ENCODE measurements at regions not wholly inside any gene's neighbourhood (a gene's known extent, or its start where the extent isn't known, plus 50 kb on each side); places are given as distances from the start of the nearest gene placed in this dataset.

- H3K4me3 Mint-ChIP-seq (ENCODE audit: unreplicated experiment) = no peak overlapping the region
- no peak for DNase-seq (ENCODE audit: unreplicated experiment)
- peaks cover 5% of the 10 kb centered on the region for H3K4me1 Mint-ChIP-seq (ENCODE audit: insufficient read depth, unreplicated experiment)
- intact Hi-C loops (cut with micrococcal nuclease) = no loop called here
- no peak for TF ChIP-seq CTCF (IDR thresholded peaks at IDR 0.05; ENCODE audit: unreplicated experiment)
- ChIA-PET POLR2A (interaction anchor here (1.0 kb wide), 1 partner anchor 12 kb away, joined by 4 read pairs; no protein-coding TSS in a partner anchor), CTCF (interaction anchor here (0.6 kb wide), 1 partner anchor 23 kb away, joined by 3 read pairs; no protein-coding TSS in a partner anchor)
- H3K9me3 Mint-ChIP-seq (ENCODE audit: unreplicated experiment) = no peaks in the 10 kb centered on the region
- no peaks in the 10 kb centered on the region for H3K36me3 Mint-ChIP-seq (ENCODE audit: insufficient read depth, unreplicated experiment)
- no peaks in the 10 kb centered on the region for H3K27me3 Mint-ChIP-seq (ENCODE audit: insufficient read depth, unreplicated experiment)
- BruUV-seq (replicated peaks) = no TSS peak
- no peak overlapping the region for H3K27ac Mint-ChIP-seq (ENCODE audit: low read depth, unreplicated experiment)
These were observed 164.2 kb upstream of the ITGB1 start for GRCh38 chr10:33122014-33122809.

DNA sequence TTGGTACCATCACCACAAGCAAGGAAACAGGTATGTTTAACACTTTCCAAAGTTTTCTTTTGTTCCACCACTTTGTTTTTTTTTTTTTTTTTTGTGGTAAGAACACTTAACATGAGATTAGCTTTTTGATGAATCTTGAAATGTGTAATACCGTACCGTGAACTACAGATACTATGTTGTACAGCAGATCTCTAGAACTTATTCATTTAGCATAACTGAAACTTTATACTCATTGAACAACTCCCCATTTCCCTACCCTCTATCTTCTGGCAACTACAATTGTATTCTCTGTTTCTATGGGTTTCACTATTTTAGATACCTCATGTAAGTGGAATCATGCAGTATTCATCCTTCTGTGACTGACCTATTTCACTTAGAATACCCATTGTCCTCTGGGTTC, 162.7 kb upstream of the ITGB1 start:
- BruUV-seq (replicated peaks) = no TSS peak
- CTCF ChIA-PET = interaction anchor here (0.5 kb wide), 1 partner anchor 87 kb away, joined by 3 read pairs; no protein-coding TSS in a partner anchor
- no peak for TF ChIP-seq CTCF (IDR thresholded peaks at IDR 0.05; ENCODE audit: unreplicated experiment)
- POLR2A ChIA-PET = no interaction called here
- intact Hi-C loops (cut with micrococcal nuclease) = no loop called here
- no peak overlapping the region for H3K4me3 Mint-ChIP-seq (ENCODE audit: unreplicated experiment)
- no peak overlapping the region for H3K27ac Mint-ChIP-seq (ENCODE audit: low read depth, unreplicated experiment)
- H3K36me3 Mint-ChIP-seq (ENCODE audit: insufficient read depth, unreplicated experiment) = no peaks in the 10 kb centered on the region
- peaks cover 2% of the 10 kb centered on the region for H3K4me1 Mint-ChIP-seq (ENCODE audit: insufficient read depth, unreplicated experiment)
- DNase-seq (ENCODE audit: unreplicated experiment) = no peak
- no peaks in the 10 kb centered on the region for H3K27me3 Mint-ChIP-seq (ENCODE audit: insufficient read depth, unreplicated experiment)
- no peaks in the 10 kb centered on the region for H3K9me3 Mint-ChIP-seq (ENCODE audit: unreplicated experiment)

DNA sequence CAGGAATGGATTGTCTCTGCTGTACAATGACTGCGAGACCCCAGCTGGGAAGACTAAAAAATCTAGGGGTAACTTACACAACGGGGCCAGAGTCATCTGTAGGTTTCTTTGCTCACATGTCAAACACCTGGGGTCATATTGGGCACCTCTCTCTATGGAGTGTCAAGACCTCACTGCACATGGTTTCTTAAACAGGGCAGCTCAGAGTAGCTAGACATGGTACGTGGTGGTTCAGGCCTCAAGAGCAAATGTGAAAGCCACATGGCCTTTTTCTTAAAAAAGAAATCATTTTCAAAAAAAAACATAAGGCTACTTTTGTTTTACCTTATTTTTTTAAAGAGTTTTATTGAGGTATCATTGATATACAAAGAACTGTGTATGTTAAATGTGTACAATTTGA, 162.2 kb upstream of the ITGB1 start:
- Mint-ChIP-seq H3K27me3 (ENCODE audit: insufficient read depth, unreplicated experiment) (no peaks in the 10 kb centered on the region), H3K36me3 (ENCODE audit: insufficient read depth, unreplicated experiment) (no peaks in the 10 kb centered on the region), H3K9me3 (ENCODE audit: unreplicated experiment) (no peaks in the 10 kb centered on the region), H3K4me3 (ENCODE audit: unreplicated experiment) (no peak overlapping the region), H3K27ac (ENCODE audit: low read depth, unreplicated experiment) (no peak overlapping the region), H3K4me1 (ENCODE audit: insufficient read depth, unreplicated experiment) (peaks cover 6% of the 10 kb centered on the region)
- TF ChIP-seq CTCF (IDR thresholded peaks at IDR 0.05; ENCODE audit: unreplicated experiment) = no peak
- no TSS peak for BruUV-seq (replicated peaks)
- ChIA-PET CTCF (interaction anchor here (0.5 kb wide), 1 partner anchor 87 kb away, joined by 3 read pairs; no protein-coding TSS in a partner anchor), POLR2A (no interaction called here)
- intact Hi-C loops (cut with micrococcal nuclease) = no loop called here
- DNase-seq (ENCODE audit: unreplicated experiment) = no peak

- no peak overlapping the region for H3K27ac Mint-ChIP-seq (ENCODE audit: low read depth, unreplicated experiment)
These were observed 159.8 kb upstream of the ITGB1 start for GRCh38 chr10:33117816-33118215.

More at GRCh38 chr10:33117816-33118215, 159.8 kb upstream of the ITGB1 start:
- no TSS peak for BruUV-seq (replicated peaks)
- CTCF ChIA-PET = no interaction called here
- Mint-ChIP-seq H3K4me3 (ENCODE audit: unreplicated experiment) (no peak overlapping the region), H3K9me3 (ENCODE audit: unreplicated experiment) (no peaks in the 10 kb centered on the region), H3K36me3 (ENCODE audit: insufficient read depth, unreplicated experiment) (no peaks in the 10 kb centered on the region), H3K27me3 (ENCODE audit: insufficient read depth, unreplicated experiment) (no peaks in the 10 kb centered on the region), H3K4me1 (ENCODE audit: insufficient read depth, unreplicated experiment) (peaks cover 24% of the 10 kb centered on the region)
- no peak for TF ChIP-seq CTCF (IDR thresholded peaks at IDR 0.05; ENCODE audit: unreplicated experiment)
- no peak for DNase-seq (ENCODE audit: unreplicated experiment)
- intact Hi-C loops (cut with micrococcal nuclease) = no loop called here
- POLR2A ChIA-PET = no interaction called here

Data from MCF 10A (cell line).